ENCODE measurements at regions not wholly inside any gene's neighbourhood (a gene's known extent, or its start where the extent isn't known, plus 50 kb on each side); places are given as distances from the start of the nearest gene placed in this dataset.

DNA sequence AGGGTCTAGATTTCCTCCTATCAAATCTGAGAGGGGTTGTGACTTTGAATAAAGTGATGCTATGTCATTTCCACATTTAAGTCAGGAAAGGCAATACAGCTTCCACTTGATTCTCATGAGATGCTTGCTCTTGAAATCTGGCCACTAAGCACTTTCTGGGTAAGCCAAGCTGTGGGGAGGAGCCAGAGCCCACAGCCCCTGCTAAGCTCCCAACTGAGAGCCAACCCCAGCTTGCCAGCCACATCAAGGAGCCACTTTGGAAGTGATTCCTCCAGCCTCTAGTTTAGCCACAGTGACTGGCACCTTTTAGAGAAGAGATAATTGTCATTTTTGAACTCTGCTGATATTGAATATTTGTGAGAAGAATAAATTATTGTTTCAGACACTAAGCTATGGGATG is 1441.5 kb upstream of the IGFBP7 start:
- DNase-seq = no peak

DNA sequence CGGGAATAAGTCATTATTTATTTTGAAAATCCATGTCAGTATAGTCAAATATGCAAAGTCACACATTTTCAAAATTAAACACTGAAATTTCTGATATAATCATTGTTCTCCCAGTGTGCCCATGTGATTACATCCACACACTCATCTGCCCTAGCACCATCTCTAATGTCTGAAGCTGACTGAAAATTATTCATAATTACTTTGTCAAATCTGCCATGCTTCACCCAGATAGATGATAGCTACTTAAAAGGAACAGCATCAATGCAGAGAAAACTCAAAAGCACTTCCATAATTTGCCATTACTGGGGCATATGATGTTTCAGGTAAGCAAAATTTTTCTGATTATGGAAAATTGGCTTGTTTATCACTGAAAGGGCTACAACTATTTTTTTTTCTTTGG is 1433.3 kb upstream of the IGFBP7 start:
- no peak for DNase-seq

DNA sequence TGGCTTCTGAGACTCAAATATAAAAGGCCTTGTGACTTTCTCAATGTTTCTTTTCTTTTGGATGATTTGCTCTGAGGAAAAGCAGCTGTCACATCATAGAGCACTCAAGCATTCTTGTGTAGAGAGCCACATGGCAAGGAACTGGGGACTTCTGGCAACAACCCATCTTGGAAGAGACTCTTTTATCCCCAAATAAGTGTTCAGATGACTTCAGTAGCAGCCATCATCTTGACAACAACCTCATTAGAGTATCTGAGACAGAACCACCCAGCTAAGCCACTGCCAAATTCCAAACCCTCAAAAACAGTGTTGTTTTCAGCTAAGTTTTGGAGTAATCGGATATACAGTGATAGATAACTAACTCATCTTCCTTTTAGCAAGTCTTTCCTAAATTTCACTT is 1431.7 kb upstream of the IGFBP7 start:
- no peak for DNase-seq

DNA sequence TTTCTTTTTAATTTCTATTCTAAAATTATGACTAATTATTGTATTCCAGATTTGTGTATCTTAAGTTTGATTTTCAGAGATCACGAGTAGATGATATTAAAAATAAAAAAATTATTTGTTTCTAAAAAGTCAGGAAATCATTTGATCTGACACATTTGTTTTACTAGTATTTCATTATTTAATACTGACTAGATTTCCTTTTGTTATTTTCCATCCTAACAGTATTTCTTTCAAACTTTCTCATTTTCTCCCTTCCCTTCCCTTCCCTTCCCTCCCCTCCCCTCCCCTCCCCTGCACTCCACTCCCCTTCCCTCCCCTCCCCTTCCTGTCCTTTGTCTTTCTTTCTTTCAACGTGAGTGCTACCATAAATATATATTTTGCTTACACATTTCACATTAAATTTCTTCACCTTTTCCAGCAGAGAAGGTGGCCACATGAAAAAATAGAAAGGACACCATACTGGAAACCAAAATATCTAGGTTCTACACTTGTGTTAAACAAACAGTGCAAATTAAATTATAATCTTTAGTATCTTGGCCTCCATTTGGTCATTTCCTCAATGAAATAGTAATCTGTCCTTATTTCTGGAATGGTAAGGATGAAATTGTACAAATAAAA is 1412.7 kb upstream of the IGFBP7 start:
- no peak for DNase-seq

DNA sequence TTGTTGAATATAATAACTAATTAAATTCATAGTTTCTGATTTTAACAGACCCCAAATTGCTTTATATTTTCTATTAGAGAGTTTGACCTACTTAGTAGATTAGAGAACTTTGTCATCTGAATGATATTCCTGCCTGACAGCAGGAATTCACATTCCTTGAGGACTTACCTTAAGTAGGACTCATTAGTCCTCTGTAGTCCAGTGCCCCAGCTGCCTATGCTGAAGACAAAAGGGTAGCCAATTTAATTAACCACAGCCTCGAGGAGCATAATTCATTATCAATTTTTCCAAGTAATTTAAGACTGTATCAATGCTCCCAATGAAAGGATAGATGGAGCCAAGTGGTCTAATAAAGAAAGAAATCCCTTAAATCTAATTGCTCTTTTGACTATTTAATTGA is 1405.0 kb upstream of the IGFBP7 start:
- no peak for DNase-seq

DNA sequence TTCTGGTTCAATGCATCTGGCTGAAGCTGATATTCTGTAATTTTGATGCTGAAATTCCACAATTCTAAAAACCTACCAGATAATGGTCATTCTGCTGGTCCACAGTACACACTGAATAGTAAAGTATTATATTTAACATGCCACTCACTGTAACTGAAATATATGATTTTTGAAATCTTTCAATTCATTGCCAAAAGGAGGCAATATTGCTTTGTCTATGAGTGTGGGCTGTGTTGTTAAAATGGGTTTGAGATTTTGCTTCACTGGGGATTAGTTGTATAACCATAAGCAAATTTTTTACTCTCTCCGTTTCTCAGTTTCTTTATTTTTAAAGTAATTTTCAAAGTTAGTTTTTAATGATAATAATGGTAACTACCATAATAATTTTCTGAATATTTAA is 1404.1 kb upstream of the IGFBP7 start:
- peak; percentile 15 for DNase-seq

DNA sequence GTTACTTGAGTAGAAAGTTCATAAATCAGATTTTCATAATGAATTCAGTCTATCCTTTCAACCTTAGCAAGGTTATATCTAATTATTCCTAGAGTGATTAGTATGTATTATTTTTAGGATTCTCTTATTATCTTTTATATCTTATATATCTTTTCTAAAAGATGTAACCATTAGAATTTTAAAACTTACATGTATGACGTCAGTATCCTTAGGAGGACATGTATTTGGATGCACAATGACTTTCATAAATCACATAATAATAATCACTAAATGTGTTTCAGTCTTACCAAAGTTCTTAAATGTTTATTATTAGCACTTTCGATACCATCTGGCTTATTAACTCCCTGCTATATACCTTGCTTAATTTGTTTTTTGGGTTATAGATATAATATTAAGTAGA is 1400.5 kb upstream of the IGFBP7 start:
- no peak for DNase-seq

DNA sequence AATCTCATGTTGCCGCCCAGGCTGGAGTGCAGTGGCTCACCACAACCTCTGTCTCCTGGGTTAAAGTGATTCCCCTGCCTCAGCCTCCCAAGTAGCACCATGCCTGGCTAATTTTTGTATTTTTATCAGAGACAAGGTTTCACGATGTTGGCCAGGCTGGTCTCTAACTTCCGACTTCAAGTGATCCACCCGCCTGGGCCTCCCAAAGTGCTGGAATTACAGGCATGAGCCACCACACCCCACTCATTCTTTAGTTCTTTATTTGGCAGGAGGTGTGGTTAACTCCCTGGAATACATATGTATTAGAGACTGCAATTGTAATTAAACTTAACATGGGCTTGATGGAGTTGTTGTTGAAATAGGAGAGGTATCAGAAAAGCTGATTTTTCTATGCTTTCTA is 1396.9 kb upstream of the IGFBP7 start:
- DNase-seq = no peak

DNA sequence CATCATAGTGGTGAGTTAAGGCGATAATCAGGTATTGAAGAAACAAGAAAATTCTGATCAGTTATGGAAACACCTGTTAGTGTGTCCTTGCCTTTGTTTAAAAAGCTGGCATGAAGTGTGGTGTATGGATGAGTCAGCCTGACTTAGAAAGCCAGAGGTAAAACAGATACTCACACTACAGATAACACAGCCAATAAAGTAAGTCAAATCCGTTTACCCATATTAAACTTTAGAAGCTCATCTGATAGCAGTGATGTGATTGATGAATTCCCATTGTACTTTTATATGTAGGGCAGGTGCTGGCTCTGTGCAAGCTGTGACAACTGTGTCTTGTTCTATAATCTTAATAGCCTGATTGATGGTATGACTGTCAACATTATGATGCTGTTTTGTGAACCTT is 1392.7 kb upstream of the IGFBP7 start:
- no peak for DNase-seq

DNA sequence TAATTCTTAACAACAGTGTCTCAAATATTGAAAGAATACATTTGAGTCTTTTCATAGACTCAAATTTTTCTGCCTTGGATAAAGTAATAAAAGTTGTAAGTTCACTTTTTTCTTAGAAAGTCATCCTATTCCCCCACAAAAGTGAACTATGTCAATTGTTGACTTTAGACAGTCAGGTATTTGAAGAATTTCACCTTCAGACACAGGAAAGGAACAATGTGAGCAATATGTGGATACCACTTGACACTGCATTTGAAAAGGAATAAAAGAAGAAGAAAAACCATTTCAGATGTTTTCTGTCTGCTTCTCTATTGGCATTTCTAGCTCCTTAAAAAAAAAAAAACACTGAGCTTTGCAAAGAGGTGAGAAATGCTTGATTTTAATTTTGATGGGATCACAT is 1389.0 kb upstream of the IGFBP7 start:
- DNase-seq = no peak

DNA sequence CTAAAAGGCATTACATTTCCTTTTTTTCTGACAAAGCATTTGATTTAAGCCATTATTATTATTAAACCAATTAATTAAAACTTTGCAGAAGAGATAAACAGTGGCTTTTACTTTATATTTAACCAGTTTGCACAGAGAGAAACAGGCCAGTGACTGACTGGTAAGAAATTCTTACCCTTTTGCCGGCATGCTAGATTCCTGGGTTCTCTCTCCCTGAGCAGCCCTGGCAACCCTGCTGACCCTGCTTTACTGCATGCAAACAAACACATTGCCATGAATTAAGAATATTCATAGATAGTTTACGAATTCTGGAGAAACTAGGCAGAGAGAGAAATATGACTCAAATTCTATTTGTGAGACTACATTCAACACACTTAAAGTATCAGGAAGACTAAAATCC is 1381.4 kb upstream of the IGFBP7 start:
- no peak for DNase-seq

DNA sequence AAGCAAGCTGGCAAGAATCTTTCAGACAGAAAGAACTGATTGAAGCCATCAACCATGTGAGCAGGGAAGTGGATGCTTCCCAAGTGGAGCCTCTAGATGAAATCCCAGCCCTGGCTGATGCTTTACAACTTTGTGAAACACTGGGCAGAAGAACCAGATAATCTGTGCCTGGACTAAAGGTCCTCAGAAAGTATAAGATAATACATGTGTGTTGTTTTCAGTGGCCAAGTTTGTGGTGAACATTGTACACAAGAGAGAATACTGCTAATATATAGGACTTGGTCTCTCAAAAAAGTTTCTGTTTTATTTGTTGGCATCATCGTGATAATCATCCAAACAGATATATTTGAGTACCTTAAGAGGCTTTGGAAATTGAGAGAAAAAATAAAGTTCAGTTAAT is 1367.8 kb upstream of the IGFBP7 start:
- no peak for DNase-seq

DNA sequence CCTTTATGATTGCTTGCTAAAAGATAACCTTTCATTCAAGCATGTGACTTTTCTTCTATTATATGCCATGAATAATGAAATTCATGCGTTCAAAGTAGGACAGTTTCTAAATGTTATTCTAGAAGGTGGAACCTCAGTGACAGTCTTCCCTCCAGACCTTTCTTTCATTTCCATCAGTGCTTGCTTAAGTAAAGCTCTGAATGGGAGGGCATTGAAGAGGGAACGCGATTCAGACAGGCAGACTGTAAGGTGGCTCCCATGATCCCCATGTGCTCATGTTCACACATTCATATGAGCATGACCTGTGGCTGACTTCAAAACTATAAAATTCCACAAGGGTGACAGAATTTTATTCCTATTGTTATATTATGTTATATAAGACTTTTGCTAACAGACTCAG is 1367.3 kb upstream of the IGFBP7 start:
- no peak for DNase-seq

DNA sequence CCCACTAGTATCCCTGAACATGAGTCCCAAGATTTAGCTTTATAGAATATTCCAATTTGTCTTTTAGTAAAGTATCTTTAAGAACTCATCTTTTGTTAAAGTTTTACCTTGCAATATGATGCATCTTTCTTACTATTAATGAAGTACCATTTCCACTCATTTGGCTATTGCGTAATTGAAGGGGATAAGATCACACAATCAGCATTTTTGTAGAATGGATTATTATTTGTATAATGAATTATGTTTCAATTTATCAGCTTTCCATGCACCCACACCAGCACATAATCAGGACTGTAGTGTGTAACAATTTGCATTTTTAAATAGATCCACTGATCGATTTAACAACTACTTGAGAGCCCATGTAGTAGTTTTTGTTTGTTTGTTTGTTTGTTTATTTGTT is 1364.9 kb upstream of the IGFBP7 start:
- no peak for DNase-seq

DNA sequence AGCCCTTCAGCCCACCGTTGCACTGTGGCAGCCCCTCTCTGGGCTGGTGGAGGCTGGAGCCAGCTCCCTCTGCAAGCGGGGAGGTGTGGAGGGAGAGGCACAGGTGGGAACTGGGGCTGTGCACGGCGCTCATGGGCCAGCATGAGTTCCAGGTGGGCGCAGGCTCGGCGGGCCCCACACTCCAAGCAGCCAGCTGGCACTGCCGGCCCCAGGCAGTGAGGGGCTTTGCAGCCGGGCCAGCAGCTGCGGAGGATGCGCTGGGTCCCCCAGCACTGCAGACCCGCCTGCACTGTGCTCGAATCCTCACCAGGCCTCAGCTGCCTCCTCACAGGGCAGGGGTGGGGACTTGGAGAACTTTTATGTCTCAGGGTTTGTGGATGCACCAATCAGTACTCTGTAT is 1354.8 kb upstream of the IGFBP7 start:
- DNase-seq = no peak

DNA sequence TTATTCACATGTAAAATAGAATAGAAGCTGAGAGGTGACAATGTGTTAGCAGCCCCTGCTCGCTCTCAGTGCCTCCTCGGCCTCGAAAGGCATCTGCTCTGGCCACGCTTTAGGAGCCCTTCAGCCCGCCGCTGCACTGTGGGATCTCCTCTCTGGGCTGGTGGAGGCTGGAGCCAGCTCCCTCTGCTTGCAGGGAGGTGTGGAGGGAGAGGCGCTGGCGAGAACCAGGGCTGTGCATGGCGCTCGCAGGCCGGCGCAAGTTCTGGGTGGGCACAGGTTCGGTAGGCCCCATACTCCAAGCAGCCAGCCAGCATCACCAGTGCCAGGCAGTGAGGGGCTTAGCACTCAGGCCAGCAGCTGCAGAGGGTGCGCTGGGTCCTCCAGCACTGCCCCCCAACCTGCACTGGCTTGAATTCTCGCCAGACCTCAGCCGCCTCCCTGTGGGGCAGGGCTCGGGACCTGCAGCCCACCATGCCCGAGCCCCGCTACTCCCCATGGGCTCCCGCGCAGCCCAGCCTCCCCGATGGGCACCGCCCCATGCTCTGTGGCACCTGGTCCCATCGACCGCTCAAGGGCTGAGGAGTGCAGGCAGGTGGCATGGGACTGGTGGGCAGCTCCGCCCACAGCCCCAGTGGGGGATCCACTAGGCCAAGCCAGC is 1346.7 kb upstream of the IGFBP7 start:
- DNase-seq = no peak

DNA sequence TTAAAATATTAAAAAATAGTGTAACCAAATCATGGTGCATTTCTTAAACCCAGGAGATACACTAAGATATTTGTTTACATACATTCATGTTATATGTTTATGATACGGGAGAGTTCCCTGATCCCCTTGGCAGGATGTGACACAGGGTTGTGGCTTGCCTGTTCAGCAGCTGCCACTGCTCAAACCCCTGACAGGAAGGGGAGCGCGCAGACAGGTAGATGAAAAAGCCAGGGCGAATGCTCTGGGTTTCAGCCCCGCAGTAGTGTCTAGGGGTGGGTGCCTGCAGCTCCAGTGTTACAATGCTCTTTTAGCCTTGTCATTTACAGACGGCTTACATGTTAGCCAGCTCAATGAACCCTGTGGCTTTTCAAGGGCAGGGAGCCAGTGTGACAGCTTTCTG is 1343.8 kb upstream of the IGFBP7 start:
- no peak for DNase-seq

DNA sequence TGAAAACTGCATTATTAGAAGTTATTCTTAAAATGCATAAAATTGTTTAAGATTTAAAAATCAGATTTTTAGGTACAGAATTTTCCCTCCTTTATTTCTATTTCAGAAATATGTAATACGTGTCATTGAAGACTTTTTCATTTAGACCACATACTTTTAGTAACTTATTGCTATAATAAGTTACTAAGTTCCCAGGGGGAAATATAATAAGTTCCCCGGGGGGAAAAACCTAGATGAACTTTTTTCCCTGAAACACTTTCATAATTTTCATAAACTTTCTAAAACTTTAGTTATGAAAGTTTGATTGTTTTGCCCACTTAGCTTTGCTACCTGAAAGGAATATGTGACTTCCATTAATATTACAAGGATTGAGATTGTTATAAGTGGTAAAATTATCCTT is 1341.5 kb upstream of the IGFBP7 start:
- DNase-seq = no peak

DNA sequence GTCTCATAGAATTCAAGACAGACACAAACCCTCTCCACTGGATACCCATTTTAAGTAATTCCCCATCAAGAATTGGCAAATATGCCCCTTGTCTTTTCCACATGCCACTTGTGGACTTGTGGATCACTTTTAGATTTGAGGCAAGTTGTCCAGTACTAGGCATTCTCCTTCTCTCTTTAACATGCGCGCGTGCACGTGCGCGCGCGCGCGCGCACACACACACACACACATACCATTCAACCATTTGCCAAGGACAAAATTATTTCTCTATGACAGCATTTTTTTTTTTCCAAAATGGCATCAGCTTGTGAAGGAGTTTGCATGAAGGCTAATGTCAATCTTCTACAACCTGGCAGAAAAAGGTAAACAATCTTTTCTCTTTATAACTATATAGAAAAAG is 1325.7 kb upstream of the IGFBP7 start:
- no peak for DNase-seq

DNA sequence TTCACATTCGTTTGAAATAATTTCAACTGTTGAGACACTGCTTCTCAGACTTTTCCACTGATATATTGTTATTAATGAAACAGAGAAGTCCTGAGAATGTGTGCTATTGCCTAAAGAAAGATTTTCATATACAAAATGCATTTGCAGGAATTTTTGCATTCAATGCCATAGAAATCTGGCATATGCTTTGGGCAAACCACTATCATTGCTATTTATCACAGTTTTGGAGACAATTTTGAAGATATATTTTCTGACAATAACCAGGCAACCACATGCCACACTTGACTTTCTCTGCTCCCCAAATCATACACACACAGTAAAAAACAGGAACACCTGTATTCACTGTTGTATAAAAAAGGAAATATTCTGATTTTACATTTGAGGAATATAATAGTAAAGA is 1303.7 kb upstream of the IGFBP7 start:
- no peak for DNase-seq

DNA sequence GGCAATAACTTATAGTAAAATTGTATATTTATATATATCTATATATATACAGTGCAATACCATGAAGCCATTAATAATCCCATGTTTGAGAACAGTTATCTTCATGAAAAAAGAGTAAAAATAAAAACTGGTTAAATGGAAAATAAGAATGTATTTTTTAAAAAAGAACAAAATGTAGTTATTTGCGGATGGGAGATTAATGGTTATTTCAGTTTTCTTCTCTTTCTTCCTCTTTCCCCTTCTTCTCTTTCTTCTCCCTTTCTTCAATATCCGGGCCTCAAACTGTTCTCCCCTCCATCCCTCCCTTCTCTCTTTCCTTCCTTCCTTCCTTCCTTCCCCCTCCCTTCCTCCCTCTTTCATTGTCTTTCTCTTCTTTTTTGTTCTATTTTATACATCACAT is 1301.7 kb upstream of the IGFBP7 start:
- no peak for DNase-seq

DNA sequence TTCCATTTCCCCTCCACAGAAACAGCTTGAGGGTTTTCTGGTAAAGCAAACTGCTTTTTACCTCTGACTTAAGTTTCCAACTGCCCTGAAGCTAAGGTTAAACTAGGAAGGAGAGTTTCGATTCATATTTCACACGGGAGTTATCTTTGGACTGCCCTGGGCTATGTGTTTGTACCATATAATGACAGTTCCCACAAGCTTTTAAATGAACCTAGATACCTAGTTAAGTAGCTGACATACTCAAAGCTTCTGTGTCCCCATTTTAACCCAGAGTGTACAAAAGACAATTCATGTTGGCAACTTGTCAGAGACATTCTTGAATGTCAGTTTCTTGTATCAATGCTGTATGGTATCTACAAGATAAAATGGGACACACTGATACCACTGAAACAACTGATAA is 1296.6 kb upstream of the IGFBP7 start:
- DNase-seq = no peak

DNA sequence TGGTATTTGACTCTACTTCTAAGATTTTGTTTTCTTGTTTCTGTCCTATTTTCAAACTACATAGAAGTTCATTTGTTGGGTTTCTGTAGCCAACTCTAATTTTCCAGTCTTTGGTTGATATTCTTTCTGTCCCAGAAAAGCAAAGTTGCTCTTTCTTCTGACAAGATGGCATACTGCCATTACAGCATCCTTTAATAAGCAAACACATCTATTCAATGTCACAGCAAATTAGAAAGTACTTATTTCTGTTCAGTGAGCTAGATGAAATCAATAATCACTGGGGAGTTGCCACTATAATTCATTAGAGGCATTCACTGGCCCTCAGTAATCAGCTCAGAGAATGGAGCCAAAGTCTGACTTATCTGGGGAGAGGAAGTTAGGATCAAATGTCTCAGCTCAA is 1258.0 kb upstream of the IGFBP7 start:
- DNase-seq = peak; percentile 21

DNA sequence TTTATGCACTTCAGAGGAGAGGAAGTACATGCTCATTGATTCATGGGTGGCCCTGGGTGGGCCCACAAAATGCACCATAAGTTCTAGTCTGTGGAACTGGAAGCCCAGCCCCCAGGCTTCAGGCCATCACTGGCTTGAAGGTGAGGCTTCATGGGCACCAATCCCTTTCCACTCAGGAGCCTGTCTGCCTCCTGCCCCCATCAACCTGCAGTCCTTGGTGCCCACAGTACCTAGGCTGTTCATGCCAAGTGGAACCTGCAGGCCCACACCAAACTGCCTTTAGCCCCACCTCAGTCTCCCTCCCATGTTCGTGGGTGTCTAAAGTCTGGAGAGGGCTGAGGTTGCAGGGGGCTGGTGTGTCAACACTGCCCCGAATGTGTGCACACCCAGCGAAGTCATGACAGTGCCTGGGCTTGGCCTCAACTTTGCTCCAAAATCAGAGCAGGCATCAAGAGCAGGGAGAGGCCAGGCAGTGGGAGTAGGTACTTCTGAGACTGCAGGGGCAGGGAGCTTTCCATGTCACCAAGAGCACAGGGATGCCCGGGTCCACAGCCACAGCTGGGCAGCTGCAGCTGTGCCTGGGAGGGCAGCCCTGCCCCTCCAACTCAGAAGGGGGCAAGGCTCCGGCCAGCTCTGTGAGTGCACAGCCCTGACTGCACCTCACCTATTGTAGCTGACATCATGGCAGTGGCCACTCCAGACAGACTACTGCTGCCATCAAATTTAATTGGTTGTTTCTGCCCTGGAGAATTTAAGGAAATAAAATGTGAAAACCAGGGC is 1250.4 kb upstream of the IGFBP7 start:
- no peak for DNase-seq

DNA sequence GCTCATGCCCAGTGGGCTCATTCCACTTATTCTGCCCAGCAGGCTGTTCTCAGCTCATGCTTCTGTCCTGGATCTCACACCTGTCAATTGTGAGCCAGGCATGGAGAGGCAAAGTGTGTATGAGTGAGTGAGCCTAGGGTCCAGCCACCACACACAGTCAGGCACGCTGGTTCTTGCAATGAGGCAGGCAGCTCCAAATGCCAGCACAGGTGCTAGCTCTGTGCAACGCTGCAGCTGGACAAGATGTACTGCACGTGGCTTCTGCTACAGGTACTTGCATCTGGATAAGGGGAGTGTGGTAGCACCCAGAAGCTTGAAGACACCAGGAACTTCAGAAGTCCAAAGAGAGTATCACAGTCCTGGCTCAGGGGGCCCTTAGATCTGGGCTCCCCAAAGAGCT is 1249.4 kb upstream of the IGFBP7 start:
- DNase-seq = no peak

Data from NCI-H1694 treated with DMSO at 0.1 percent for 48 hours (cell line).